SH-SY5Y (cell line): ENCODE measurements at regions not wholly inside any gene's neighbourhood (a gene's known extent, or its start where the extent isn't known, plus 50 kb on each side); places are given as distances from the start of the nearest gene placed in this dataset.

Experiments
- GATA2 ChIP-seq: IDR thresholded peaks from 2 replicates; pipeline ENCODE4 v1.6.1; 2011; ENCODE audit warnings: mild to moderate bottlenecking, low read depth, low read length
- GATA3 ChIP-seq: IDR thresholded peaks from 2 replicates; pipeline ENCODE4 v1.6.1; 2011; ENCODE audit warnings: low read depth, mild to moderate bottlenecking, low read length, moderate library complexity

GRCh38 chr2:9095226-9095625, 91.7 kb upstream of the MBOAT2 start:
- TF ChIP-seq GATA2 (no peak), GATA3 (no peak)
